ENCODE measurements at regions not wholly inside any gene's neighbourhood (a gene's known extent, or its start where the extent isn't known, plus 50 kb on each side); places are given as distances from the start of the nearest gene placed in this dataset.

DNA sequence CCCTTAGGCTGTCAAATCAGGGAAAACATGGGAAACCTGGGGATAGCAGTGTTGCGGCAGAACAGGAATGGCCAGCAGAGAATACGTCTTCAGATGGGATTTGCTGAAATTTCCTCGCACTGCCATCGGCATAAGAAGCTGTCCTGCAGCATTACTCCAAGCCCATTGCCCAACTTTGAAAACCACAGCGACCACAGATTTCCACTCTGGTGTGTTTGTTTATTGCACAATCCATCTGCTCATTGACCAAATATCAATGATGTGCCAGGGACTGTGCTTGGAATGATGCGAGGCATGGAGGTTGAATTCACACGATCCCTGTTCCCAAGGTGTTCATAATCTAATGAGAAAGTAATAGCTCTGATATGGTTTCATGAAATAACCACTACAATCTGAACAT, 383.3 kb upstream of the MYT1L start:
- ChIA-PET CTCF (ENCODE audit: partially characterized antibody) (no interaction called here), POLR2A (ENCODE audit: partially characterized antibody) (no interaction called here)
- WGBS, 2 experiments (ENCODE audit: extremely low coverage in 1 of 2, insufficient coverage in 1 of 2, insufficient read length in 1 of 2, insufficient replicate concordance in 2 of 2, low coverage in 1 of 2, low lambda C conversion rate in 2 of 2, missing lambda C conversion rate in 1 of 2): 97% methylated on average over 7 of the region's 7 CpGs; no CpG with 5 or more reads in 1 of the 2 experiments
- H3K9ac ChIP-seq (replicated peaks in 1 of 4; ENCODE audit: extremely low read depth in 1 of 4, low read depth in 3 of 4, low read length in 3 of 4): no peak overlapping the region
- no peak overlapping the region for H4K91ac ChIP-seq (replicated peaks; ENCODE audit: insufficient read length, low read length)
- no peak overlapping the region for H2BK12ac ChIP-seq (ENCODE audit: low read depth, low read length)
- H3K23ac ChIP-seq (ENCODE audit: insufficient read length): no peak overlapping the region
- H3K4me3 ChIP-seq (ENCODE audit: extremely low read depth in 1 of 4, insufficient read depth in 2 of 4, low read depth in 3 of 4, low read length in 4 of 4): no peak overlapping the region
- no peaks in the 10 kb centered on the region for H3K79me1 ChIP-seq (ENCODE audit: low read depth, low read length)
- no peak overlapping the region for H4K5ac ChIP-seq (ENCODE audit: insufficient read length, low read depth, low read length)
- H4K8ac ChIP-seq (ENCODE audit: extremely low read depth, insufficient read depth, low read length): no peak overlapping the region
- H3K56ac ChIP-seq (replicated peaks; ENCODE audit: insufficient read length, low read depth, low read length): no peak overlapping the region
- H2BK5ac ChIP-seq (ENCODE audit: low read depth, low read length): no peak overlapping the region
- H3K4ac ChIP-seq (replicated peaks; ENCODE audit: insufficient read length, low read depth, low read length): no peak overlapping the region
- no peak overlapping the region for H3K18ac ChIP-seq (ENCODE audit: extremely low read depth, low read length)
- no peaks in the 10 kb centered on the region for H3K4me1 ChIP-seq (replicated peaks in 1 of 4; ENCODE audit: control insufficient read depth in 3 of 4, insufficient read depth in 4 of 4, low read length in 3 of 4)
- H2BK120ac ChIP-seq (replicated peaks; ENCODE audit: low read depth, low read length): no peak overlapping the region
- H3K79me2 ChIP-seq (ENCODE audit: control insufficient read depth in 1 of 2, insufficient read depth in 2 of 2, low read length in 2 of 2): no peaks in the 10 kb centered on the region
- no peaks in the 10 kb centered on the region for H3K36me3 ChIP-seq (ENCODE audit: control insufficient read depth in 2 of 4, insufficient read depth in 4 of 4, low read length in 3 of 4)
- H4K20me1 ChIP-seq (replicated peaks in 1 of 2; ENCODE audit: control insufficient read depth in 1 of 2, insufficient read depth in 2 of 2, low read length in 2 of 2): no peaks in the 10 kb centered on the region
- FAIRE-seq (no peak), DNase-seq (ENCODE audit: low read depth in 1 of 2, low spot score in 2 of 2) (no peak)
- H3K14ac ChIP-seq (ENCODE audit: insufficient read length): no peak overlapping the region
- H3K23me2 ChIP-seq (ENCODE audit: low read depth, low read length): no peaks in the 10 kb centered on the region
- no peak overlapping the region for H2BK20ac ChIP-seq (ENCODE audit: low read length)
- no peak overlapping the region for H2AK5ac ChIP-seq (ENCODE audit: low read depth, low read length)
- H3K27me3 ChIP-seq (replicated peaks in 1 of 4; ENCODE audit: control insufficient read depth in 3 of 4, extremely low read depth in 1 of 4, insufficient read depth in 3 of 4, low read length in 3 of 4): no peaks in the 10 kb centered on the region
- H2AFZ ChIP-seq (ENCODE audit: low read length): no peak overlapping the region
- no peak overlapping the region for H2BK15ac ChIP-seq (ENCODE audit: low read length)
- no peak overlapping the region for H3K27ac ChIP-seq (ENCODE audit: low read depth, low read length)
- no peak overlapping the region for H3K4me2 ChIP-seq (ENCODE audit: insufficient read depth in 1 of 2, low read depth in 2 of 2, low read length in 2 of 2)
- H3K9me3 ChIP-seq (ENCODE audit: insufficient read depth in 2 of 2, low read depth in 1 of 2, low read length in 1 of 2): no peaks in the 10 kb centered on the region
- TF ChIP-seq EP300 (IDR thresholded peaks at IDR 0.05; ENCODE audit: borderline replicate concordance in 1 of 2, low read depth in 2 of 2, low read length in 2 of 2) (no peak), SUZ12 (IDR thresholded peaks at IDR 0.05; ENCODE audit: low read length) (no peak), RAD21 (IDR thresholded peaks at IDR 0.05 in 1 of 2, conservative IDR thresholded peaks at IDR 0.05 in 1 of 2; ENCODE audit: low read depth in 2 of 2, low read length in 2 of 2) (no peak), ASH2L (IDR thresholded peaks at IDR 0.05; ENCODE audit: low read length) (no peak), NRF1 (IDR thresholded peaks at IDR 0.05; ENCODE audit: low read depth, low read length) (no peak)

Data from H1 (cell line).